ENCODE measurements at regions not wholly inside any gene's neighbourhood (a gene's known extent, or its start where the extent isn't known, plus 50 kb on each side); places are given as distances from the start of the nearest gene placed in this dataset.

- no peak for DNase-seq (ENCODE audit: low read depth, low spot score)
- Histone ChIP-seq H3K36me3 (ENCODE audit: control insufficient read depth, insufficient read depth, low read length) (no peaks in the 10 kb centered on the region), H3K4me1 (ENCODE audit: control insufficient read depth, insufficient read depth, low read length) (0 out of 2 replicates have a peak, but pooled peaks cover 2% of the 10 kb centered on the region), H3K27ac (ENCODE audit: low read length) (no peak overlapping the region), H3K4me3 (ENCODE audit: low read length) (no peak overlapping the region), H3K9me3 (ENCODE audit: control insufficient read depth, insufficient read depth, low read length) (no peaks in the 10 kb centered on the region), H3K27me3 (ENCODE audit: control insufficient read depth, insufficient read depth, low read length) (no peaks in the 10 kb centered on the region)
- WGBS (ENCODE audit: insufficient coverage, insufficient read length): no CpG with 5 or more reads among the region's 11 CpGs
Observed at GRCh38 chr17:79408251-79408650, 202.6 kb downstream of the RBFOX3 start.

- no CpG with 5 or more reads among the region's 8 CpGs for WGBS (ENCODE audit: insufficient coverage, insufficient read length)
- Histone ChIP-seq H3K36me3 (ENCODE audit: control insufficient read depth, insufficient read depth, low read length) (no peaks in the 10 kb centered on the region), H3K27ac (ENCODE audit: low read length) (no peak overlapping the region), H3K27me3 (ENCODE audit: control insufficient read depth, insufficient read depth, low read length) (no peaks in the 10 kb centered on the region), H3K4me3 (ENCODE audit: low read length) (no peak overlapping the region), H3K4me1 (ENCODE audit: control insufficient read depth, insufficient read depth, low read length) (peaks cover 2% of the 10 kb centered on the region; the same call in 1 of the 2 replicates), H3K9me3 (ENCODE audit: control insufficient read depth, insufficient read depth, low read length) (no peaks in the 10 kb centered on the region)
- DNase-seq (ENCODE audit: low read depth, low spot score): no peak
Observed at GRCh38 chr17:79407385-79407784, 203.5 kb downstream of the RBFOX3 start.

- no peak overlapping the region for H3K27ac ChIP-seq (ENCODE audit: low read length)
- H3K36me3 ChIP-seq (ENCODE audit: control insufficient read depth, insufficient read depth, low read length): no peaks in the 10 kb centered on the region
- no peak overlapping the region for H3K4me3 ChIP-seq (ENCODE audit: low read length)
- WGBS (ENCODE audit: insufficient coverage, insufficient read length): no CpG with 5 or more reads among the region's 16 CpGs
- H3K4me1 ChIP-seq (ENCODE audit: control insufficient read depth, insufficient read depth, low read length): peaks cover 2% of the 10 kb centered on the region; the same call in 1 of the 2 replicates
- H3K27me3 ChIP-seq (ENCODE audit: control insufficient read depth, insufficient read depth, low read length): no peaks in the 10 kb centered on the region
- no peak for DNase-seq (ENCODE audit: low read depth, low spot score)
- H3K9me3 ChIP-seq (ENCODE audit: control insufficient read depth, insufficient read depth, low read length): no peaks in the 10 kb centered on the region
Observed at GRCh38 chr17:79406316-79406715, 204.5 kb downstream of the RBFOX3 start.

GRCh38 chr17:79405823-79406222 is 205.0 kb downstream of the RBFOX3 start:
- no peak for DNase-seq (ENCODE audit: low read depth, low spot score)
- no CpG with 5 or more reads among the region's 1 CpG for WGBS (ENCODE audit: insufficient coverage, insufficient read length)
- H3K4me3 ChIP-seq (ENCODE audit: low read length): no peak overlapping the region
- H3K9me3 ChIP-seq (ENCODE audit: control insufficient read depth, insufficient read depth, low read length): no peaks in the 10 kb centered on the region
- H3K27me3 ChIP-seq (ENCODE audit: control insufficient read depth, insufficient read depth, low read length): no peaks in the 10 kb centered on the region; the same call in 1 of the 2 replicates
- H3K36me3 ChIP-seq (ENCODE audit: control insufficient read depth, insufficient read depth, low read length): no peaks in the 10 kb centered on the region
- no peak overlapping the region for H3K27ac ChIP-seq (ENCODE audit: low read length)
- H3K4me1 ChIP-seq (ENCODE audit: control insufficient read depth, insufficient read depth, low read length): peaks cover 2% of the 10 kb centered on the region; the same call in 1 of the 2 replicates

GRCh38 chr17:79404136-79404911 is 206.5 kb downstream of the RBFOX3 start:
- no peaks in the 10 kb centered on the region for H3K36me3 ChIP-seq (ENCODE audit: control insufficient read depth, insufficient read depth, low read length)
- H3K27me3 ChIP-seq (ENCODE audit: control insufficient read depth, insufficient read depth, low read length): peaks cover 4% of the 10 kb centered on the region; the same call in 1 of the 2 replicates
- H3K9me3 ChIP-seq (ENCODE audit: control insufficient read depth, insufficient read depth, low read length): no peaks in the 10 kb centered on the region
- no peak for DNase-seq (ENCODE audit: low read depth, low spot score)
- peaks cover 2% of the 10 kb centered on the region; the same call in 1 of the 2 replicates for H3K4me1 ChIP-seq (ENCODE audit: control insufficient read depth, insufficient read depth, low read length)
- no peak overlapping the region for H3K4me3 ChIP-seq (ENCODE audit: low read length)
- H3K27ac ChIP-seq (ENCODE audit: low read length): no peak overlapping the region
- no CpG with 5 or more reads among the region's 16 CpGs for WGBS (ENCODE audit: insufficient coverage, insufficient read length)

- Histone ChIP-seq H3K4me3 (ENCODE audit: low read length) (peak overlapping the region; percentile 49; the same call in 1 of the 2 replicates), H3K4me1 (ENCODE audit: control insufficient read depth, insufficient read depth, low read length) (no peaks in the 10 kb centered on the region; the same call in 1 of the 2 replicates), H3K9me3 (ENCODE audit: control insufficient read depth, insufficient read depth, low read length) (no peaks in the 10 kb centered on the region), H3K36me3 (ENCODE audit: control insufficient read depth, insufficient read depth, low read length) (no peaks in the 10 kb centered on the region), H3K27me3 (ENCODE audit: control insufficient read depth, insufficient read depth, low read length) (peaks cover 4% of the 10 kb centered on the region; the same call in 1 of the 2 replicates), H3K27ac (ENCODE audit: low read length) (no peak overlapping the region)
- WGBS (ENCODE audit: insufficient coverage, insufficient read length): no CpG with 5 or more reads among the region's 26 CpGs
- no peak for DNase-seq (ENCODE audit: low read depth, low spot score)
Observed at GRCh38 chr17:79401704-79402674, 208.9 kb downstream of the RBFOX3 start.

- peak; percentile 33 for DNase-seq (ENCODE audit: low read depth, low spot score)
- Histone ChIP-seq H3K27me3 (ENCODE audit: control insufficient read depth, insufficient read depth, low read length) (peaks cover 4% of the 10 kb centered on the region; the same call in 1 of the 2 replicates), H3K9me3 (ENCODE audit: control insufficient read depth, insufficient read depth, low read length) (no peaks in the 10 kb centered on the region), H3K36me3 (ENCODE audit: control insufficient read depth, insufficient read depth, low read length) (no peaks in the 10 kb centered on the region), H3K4me1 (ENCODE audit: control insufficient read depth, insufficient read depth, low read length) (no peaks in the 10 kb centered on the region; the same call in 1 of the 2 replicates), H3K27ac (ENCODE audit: low read length) (no peak overlapping the region), H3K4me3 (ENCODE audit: low read length) (peak overlapping the region; percentile 49; the same call in 1 of the 2 replicates)
- WGBS (ENCODE audit: insufficient coverage, insufficient read length): no CpG with 5 or more reads among the region's 33 CpGs
Observed at GRCh38 chr17:79400989-79401703, 209.7 kb downstream of the RBFOX3 start.

- DNase-seq (ENCODE audit: low read depth, low spot score): no peak
- Histone ChIP-seq H3K4me1 (ENCODE audit: control insufficient read depth, insufficient read depth, low read length) (no peaks in the 10 kb centered on the region; the same call in 1 of the 2 replicates), H3K27me3 (ENCODE audit: control insufficient read depth, insufficient read depth, low read length) (peaks cover 4% of the 10 kb centered on the region; the same call in 1 of the 2 replicates), H3K36me3 (ENCODE audit: control insufficient read depth, insufficient read depth, low read length) (no peaks in the 10 kb centered on the region), H3K27ac (ENCODE audit: low read length) (no peak overlapping the region), H3K4me3 (ENCODE audit: low read length) (no peak overlapping the region), H3K9me3 (ENCODE audit: control insufficient read depth, insufficient read depth, low read length) (no peaks in the 10 kb centered on the region)
- WGBS (ENCODE audit: insufficient coverage, insufficient read length): no CpG with 5 or more reads among the region's 15 CpGs
Observed at GRCh38 chr17:79399610-79400144, 211.2 kb downstream of the RBFOX3 start.

- WGBS (ENCODE audit: insufficient coverage, insufficient read length): no CpG with 5 or more reads among the region's 20 CpGs
- no peak for DNase-seq (ENCODE audit: low read depth, low spot score)
- no peak overlapping the region for H3K4me3 ChIP-seq (ENCODE audit: low read length)
- peaks cover 4% of the 10 kb centered on the region; the same call in 1 of the 2 replicates for H3K27me3 ChIP-seq (ENCODE audit: control insufficient read depth, insufficient read depth, low read length)
- H3K4me1 ChIP-seq (ENCODE audit: control insufficient read depth, insufficient read depth, low read length): no peaks in the 10 kb centered on the region; the same call in 1 of the 2 replicates
- H3K36me3 ChIP-seq (ENCODE audit: control insufficient read depth, insufficient read depth, low read length): no peaks in the 10 kb centered on the region
- H3K9me3 ChIP-seq (ENCODE audit: control insufficient read depth, insufficient read depth, low read length): no peaks in the 10 kb centered on the region
- H3K27ac ChIP-seq (ENCODE audit: low read length): no peak overlapping the region
Observed at GRCh38 chr17:79398441-79398840, 212.4 kb downstream of the RBFOX3 start.

Data from iPS DF 6.9 (cell line).